ENCODE measurements at regions not wholly inside any gene's neighbourhood (a gene's known extent, or its start where the extent isn't known, plus 50 kb on each side); places are given as distances from the start of the nearest gene placed in this dataset.

DNA sequence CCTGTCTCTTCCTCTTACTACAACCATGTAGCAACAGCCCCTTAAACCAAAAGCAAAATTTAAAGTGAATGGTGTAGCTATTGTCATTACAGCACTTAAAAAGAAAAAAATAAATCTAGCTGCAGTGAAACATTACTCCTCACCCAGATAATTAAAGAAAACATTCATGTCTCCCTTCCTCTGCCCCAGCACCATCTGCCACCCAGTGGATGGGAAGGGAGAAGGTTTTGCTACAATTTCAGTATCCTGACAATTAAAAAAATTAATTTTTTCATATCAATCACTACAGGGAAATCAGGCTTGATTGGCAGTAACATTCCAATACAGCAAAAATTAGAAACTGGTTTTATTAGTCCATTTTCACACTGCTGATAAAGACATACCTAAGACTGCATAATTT is 147.4 kb upstream of the PUM3 start:
- TF ChIP-seq, protein P1, sequence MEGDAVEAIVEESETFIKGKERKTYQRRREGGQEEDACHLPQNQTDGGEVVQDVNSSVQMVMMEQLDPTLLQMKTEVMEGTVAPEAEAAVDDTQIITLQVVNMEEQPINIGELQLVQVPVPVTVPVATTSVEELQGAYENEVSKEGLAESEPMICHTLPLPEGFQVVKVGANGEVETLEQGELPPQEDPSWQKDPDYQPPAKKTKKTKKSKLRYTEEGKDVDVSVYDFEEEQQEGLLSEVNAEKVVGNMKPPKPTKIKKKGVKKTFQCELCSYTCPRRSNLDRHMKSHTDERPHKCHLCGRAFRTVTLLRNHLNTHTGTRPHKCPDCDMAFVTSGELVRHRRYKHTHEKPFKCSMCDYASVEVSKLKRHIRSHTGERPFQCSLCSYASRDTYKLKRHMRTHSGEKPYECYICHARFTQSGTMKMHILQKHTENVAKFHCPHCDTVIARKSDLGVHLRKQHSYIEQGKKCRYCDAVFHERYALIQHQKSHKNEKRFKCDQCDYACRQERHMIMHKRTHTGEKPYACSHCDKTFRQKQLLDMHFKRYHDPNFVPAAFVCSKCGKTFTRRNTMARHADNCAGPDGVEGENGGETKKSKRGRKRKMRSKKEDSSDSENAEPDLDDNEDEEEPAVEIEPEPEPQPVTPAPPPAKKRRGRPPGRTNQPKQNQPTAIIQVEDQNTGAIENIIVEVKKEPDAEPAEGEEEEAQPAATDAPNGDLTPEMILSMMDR (IDR thresholded peaks at IDR 0.05) = no peak
- TF ChIP-seq CBFB (CRISPR knock-in tag; IDR thresholded peaks at IDR 0.05; ENCODE audit: low read depth) = no peak
- TF ChIP-seq TEAD1 (CRISPR knock-in tag; IDR thresholded peaks at IDR 0.05) = no peak
- TF ChIP-seq, protein P2, sequence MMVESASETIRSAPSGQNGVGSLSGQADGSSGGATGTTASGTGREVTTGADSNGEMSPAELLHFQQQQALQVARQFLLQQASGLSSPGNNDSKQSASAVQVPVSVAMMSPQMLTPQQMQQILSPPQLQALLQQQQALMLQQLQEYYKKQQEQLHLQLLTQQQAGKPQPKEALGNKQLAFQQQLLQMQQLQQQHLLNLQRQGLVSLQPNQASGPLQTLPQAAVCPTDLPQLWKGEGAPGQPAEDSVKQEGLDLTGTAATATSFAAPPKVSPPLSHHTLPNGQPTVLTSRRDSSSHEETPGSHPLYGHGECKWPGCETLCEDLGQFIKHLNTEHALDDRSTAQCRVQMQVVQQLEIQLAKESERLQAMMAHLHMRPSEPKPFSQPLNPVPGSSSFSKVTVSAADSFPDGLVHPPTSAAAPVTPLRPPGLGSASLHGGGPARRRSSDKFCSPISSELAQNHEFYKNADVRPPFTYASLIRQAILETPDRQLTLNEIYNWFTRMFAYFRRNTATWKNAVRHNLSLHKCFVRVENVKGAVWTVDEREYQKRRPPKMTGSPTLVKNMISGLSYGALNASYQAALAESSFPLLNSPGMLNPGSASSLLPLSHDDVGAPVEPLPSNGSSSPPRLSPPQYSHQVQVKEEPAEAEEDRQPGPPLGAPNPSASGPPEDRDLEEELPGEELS (CRISPR knock-in tag; IDR thresholded peaks at IDR 0.05) = no peak
- TF ChIP-seq, protein P3, sequence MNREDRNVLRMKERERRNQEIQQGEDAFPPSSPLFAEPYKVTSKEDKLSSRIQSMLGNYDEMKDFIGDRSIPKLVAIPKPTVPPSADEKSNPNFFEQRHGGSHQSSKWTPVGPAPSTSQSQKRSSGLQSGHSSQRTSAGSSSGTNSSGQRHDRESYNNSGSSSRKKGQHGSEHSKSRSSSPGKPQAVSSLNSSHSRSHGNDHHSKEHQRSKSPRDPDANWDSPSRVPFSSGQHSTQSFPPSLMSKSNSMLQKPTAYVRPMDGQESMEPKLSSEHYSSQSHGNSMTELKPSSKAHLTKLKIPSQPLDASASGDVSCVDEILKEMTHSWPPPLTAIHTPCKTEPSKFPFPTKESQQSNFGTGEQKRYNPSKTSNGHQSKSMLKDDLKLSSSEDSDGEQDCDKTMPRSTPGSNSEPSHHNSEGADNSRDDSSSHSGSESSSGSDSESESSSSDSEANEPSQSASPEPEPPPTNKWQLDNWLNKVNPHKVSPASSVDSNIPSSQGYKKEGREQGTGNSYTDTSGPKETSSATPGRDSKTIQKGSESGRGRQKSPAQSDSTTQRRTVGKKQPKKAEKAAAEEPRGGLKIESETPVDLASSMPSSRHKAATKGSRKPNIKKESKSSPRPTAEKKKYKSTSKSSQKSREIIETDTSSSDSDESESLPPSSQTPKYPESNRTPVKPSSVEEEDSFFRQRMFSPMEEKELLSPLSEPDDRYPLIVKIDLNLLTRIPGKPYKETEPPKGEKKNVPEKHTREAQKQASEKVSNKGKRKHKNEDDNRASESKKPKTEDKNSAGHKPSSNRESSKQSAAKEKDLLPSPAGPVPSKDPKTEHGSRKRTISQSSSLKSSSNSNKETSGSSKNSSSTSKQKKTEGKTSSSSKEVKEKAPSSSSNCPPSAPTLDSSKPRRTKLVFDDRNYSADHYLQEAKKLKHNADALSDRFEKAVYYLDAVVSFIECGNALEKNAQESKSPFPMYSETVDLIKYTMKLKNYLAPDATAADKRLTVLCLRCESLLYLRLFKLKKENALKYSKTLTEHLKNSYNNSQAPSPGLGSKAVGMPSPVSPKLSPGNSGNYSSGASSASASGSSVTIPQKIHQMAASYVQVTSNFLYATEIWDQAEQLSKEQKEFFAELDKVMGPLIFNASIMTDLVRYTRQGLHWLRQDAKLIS (CRISPR knock-in tag; IDR thresholded peaks at IDR 0.05; ENCODE audit: borderline replicate concordance) = no peak
- TF ChIP-seq, protein P4, sequence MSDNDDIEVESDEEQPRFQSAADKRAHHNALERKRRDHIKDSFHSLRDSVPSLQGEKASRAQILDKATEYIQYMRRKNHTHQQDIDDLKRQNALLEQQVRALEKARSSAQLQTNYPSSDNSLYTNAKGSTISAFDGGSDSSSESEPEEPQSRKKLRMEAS (CRISPR knock-in tag; IDR thresholded peaks at IDR 0.05) = no peak
- TF ChIP-seq, protein P5, sequence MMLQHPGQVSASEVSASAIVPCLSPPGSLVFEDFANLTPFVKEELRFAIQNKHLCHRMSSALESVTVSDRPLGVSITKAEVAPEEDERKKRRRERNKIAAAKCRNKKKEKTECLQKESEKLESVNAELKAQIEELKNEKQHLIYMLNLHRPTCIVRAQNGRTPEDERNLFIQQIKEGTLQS (CRISPR knock-in tag; conservative IDR thresholded peaks at IDR 0.05) = no peak

Data from WTC11 (cell line).